ENCODE measurements at regions not wholly inside any gene's neighbourhood (a gene's known extent, or its start where the extent isn't known, plus 50 kb on each side); places are given as distances from the start of the nearest gene placed in this dataset.

DNA sequence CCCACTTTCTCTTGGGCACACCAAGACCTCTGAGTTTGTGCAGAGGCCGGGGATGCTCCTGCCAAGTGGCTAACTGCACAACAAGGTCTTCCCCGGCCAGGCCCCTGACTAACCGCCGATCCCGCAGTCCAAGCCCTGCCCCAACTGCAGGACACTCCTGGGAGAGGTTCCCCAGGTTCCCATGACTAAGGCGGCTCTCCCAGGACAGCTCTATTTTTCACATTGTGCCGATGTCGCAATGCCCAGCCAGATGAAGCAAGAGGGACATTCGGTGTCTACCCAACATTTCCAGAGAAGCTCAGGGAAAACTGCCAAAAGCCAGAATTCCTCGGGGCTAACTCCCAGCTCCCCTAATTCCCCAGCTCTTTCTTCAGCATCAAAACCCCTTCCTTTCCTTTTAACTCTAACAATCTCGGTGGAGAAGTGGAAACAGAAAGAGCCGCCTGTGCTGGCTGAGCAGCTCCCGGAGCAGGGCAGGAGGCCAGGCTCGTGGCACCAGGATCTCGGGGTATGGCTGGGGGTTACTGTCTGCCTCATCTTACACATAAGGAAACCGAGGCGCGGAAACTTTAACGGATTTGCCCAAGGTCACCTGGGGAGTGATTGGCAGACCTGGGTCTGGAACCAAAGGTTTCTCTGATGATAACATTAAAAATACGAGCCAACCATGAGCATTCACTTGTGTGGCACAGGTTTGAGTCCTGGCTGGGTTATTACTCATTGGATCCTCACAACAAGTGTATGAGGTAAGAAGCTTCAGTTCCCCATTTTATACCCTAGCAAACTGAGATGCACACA lies 318.2 kb downstream of the BCL11B start:
- DNase-seq (ENCODE audit: low read depth in 2 of 2): no peak

DNA sequence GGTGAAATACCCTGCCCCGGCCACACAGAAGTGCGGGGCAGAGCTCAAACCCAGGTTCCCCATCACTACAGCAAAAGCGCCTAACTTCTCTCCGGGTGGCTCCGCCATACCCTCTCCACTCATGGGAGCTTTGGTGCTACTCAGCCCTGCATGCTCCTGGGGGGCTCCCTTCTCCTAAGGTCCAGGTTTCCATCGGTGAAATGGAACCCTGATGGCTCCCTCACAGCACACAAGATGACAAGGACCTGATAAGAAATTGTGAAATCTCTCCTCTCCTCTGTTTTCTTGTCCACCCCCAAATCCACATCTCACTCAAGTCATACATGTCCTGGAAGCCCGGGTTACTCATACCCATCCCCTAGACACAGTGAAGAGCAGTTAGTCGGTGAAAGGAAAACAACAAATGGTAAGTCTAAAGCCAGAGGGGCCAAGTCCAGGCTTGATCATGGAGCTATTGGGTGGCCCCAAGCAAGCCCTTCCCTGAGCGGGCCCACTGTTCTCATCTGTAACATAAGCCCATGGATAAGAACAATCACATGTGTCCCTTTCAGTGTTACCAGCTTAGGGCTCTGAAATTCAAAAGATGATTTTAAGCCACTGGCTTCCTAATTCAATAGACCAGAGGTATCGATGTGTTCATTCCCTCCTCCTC lies 317.5 kb downstream of the BCL11B start:
- DNase-seq (ENCODE audit: low read depth in 2 of 2): no peak

DNA sequence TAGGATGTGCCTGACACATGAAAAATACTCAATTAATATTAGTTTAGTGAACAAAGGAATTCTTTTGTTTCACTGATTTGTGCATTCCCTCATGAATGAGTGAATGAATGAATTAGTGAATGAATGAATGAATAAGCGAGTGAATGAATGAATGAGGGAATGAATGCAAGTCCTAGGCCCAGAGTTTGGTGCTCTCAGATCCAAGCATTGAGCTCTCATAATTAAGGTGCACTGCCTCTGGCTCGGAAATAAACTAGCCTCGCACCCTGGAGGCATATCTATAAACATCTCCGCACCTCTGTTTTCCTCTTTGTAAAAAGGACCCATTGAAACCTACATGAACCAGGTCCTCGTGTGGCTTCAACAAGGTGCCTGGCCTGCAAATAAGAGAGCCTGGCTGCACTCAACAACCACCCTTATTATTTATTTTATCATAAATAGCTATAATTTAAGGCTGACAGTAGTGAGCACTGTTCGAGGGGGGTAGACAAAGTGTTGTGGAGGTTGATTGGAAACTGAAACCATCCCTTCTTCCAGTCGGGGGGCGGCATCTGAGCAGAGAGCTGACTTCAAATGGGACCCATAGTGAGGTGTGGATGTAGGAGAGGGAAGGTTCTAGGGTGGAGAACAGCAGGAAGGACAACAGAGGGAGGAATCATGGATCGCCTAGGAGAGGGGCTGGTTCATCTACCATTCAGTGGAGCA lies 316.8 kb downstream of the BCL11B start:
- DNase-seq (ENCODE audit: low read depth in 2 of 2): no peak

- DNase-seq (ENCODE audit: low read depth in 2 of 2): no peak
Measured at GRCh38 chr14:98955741-98956070, 316.3 kb downstream of the BCL11B start.

DNA sequence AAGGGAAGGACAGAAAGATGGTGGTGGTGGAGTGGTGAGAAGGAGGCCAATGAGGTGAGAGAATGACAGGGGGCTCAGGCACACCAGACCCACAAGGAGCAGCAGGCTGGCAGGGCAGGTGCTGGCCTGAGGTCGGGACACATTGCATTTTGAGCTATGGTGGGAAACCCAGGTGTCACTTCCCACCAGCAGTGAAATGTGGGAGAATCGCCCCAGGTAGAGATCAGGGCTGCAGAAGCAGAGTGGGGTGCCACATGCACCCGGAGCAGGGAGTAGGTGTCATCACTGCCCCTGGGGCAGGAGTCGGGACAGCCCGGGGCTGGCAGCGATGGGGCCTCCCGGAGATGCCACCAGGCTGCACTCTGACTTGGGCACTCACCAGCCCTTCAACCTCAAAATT lies 315.8 kb downstream of the BCL11B start:
- no peak for DNase-seq (ENCODE audit: low read depth in 2 of 2)

DNA sequence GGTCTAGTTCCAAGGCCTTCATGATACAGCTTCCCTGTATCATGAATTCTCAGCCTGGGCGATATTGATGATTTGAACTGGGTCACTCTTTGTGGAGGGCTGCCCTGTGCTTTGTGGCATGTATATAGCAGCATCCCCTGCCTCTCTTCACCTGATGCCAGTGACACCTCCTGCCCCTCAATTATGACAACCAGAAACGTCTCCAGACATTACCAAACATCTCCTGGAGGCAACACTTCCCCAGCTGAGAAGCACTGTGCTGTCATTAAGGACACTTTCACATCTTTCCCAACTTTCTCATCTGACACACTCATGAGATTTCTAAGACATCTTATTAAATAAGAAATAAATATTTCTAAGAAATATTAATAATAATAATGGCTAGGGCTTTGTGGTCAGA lies 315.3 kb downstream of the BCL11B start:
- no peak for DNase-seq (ENCODE audit: low read depth in 2 of 2)

- no peak for DNase-seq (ENCODE audit: low read depth in 2 of 2)
Measured at GRCh38 chr14:98957211-98958047, 314.6 kb downstream of the BCL11B start.

DNA sequence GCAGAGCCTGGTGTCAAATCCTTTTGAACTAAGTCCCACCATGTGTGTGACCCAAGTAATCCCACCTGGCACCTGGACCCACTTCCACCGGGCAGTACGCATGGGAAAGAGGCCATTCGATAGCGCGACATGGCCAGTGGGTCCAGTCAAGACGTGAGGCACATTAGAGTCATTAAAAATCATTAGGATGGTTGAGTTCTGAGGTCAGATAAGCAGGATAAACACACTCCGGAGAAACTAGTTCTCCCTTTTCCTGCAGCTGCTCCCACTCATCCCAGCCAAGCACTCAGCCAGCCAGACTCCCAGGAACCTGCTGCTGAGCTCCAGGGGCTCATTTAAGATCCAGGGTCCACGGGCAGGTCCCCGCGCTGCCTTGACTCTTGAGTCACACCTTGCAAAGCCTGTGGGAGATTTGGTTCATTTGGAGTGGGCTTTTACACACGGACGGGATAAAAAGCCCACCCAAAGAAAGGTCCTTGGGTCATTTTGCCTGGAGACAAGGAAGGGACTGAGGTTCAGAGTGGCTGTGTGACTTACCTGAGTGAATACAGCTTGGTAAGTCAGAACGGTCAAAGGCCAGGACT lies 313.9 kb downstream of the BCL11B start:
- no peak for DNase-seq (ENCODE audit: low read depth in 2 of 2)

GRCh38 chr14:98958632-98959031 lies 313.4 kb downstream of the BCL11B start:
- no peak for DNase-seq (ENCODE audit: low read depth in 2 of 2)

- DNase-seq (ENCODE audit: low read depth in 2 of 2): no peak
Measured at GRCh38 chr14:98959410-98959809, 312.6 kb downstream of the BCL11B start.

DNA sequence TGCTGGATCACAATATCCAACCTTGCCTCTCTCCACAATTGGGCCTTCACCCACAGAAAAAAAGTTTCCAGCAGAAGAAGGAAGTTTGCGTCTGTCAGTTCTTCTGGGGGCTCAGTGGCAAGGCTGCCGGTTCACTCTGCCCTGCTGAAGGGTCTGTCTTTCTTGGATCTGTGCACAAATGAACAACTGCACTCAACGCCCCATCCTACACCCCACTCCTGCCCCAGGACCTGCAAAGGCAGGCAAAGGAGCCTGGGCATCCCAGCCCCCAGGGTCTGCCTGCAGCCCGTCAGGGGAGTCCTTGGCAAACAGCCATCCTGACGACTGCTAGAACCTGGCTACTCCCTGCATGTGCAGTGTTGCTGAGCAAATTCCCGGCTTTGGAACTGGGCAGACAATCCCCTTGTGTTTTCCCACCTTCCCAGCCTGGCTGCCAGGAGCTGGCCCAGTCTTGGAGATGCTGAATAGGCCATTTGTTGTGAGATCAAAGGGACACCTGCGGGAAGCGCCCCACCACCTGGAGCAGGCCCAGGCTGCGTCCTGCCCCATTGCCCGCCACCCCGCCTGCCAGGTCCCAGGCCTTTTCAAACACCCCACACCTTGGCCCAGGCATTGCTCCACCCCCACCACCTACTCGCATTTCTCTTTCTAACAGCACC lies 311.9 kb downstream of the BCL11B start:
- DNase-seq (ENCODE audit: low read depth in 2 of 2): no peak

- DNase-seq (ENCODE audit: low read depth in 2 of 2): no peak
Measured at GRCh38 chr14:98960617-98961013, 311.4 kb downstream of the BCL11B start.

DNA sequence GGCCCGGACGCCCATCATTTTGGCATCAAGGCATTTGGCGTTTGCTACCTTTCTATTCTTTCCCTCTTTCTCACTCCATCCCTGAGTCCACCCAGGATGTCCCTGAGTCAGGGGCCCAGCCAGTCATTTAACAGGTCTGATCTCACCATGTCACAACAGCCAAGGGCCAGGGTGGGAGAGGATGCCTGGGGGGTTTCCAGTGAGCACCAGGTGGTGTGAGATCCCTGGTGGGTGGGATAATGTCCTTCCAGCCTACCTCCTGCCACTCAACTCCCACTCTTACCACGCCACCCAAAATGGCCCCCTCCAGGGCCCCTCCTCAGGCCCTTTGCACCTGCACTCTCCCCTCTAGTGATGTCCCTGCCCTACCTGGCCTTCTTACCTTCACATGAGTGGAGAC lies 310.8 kb downstream of the BCL11B start:
- DNase-seq (ENCODE audit: low read depth in 2 of 2): no peak

- no peak for DNase-seq (ENCODE audit: low read depth in 2 of 2)
Measured at GRCh38 chr14:98962118-98962517, 309.9 kb downstream of the BCL11B start.

DNA sequence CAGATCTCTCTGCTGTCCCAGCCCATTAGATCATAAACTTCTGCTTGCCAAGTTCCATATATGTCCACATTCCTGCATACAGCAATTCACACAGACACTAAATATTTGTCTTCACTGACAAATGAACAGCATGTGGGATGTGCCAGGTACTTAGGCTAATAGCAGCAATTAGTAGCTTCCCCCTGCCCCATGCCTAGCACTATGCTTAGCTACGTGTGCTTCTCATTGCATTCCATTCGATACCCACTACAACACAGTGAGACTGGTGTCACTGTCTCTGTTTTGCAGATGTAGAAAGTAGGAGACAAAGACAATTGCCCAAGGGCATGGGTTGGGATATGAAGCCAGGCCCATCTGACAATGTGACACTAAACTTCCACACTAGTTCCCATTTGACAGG lies 308.4 kb downstream of the BCL11B start:
- no peak for DNase-seq (ENCODE audit: low read depth in 2 of 2)

DNA sequence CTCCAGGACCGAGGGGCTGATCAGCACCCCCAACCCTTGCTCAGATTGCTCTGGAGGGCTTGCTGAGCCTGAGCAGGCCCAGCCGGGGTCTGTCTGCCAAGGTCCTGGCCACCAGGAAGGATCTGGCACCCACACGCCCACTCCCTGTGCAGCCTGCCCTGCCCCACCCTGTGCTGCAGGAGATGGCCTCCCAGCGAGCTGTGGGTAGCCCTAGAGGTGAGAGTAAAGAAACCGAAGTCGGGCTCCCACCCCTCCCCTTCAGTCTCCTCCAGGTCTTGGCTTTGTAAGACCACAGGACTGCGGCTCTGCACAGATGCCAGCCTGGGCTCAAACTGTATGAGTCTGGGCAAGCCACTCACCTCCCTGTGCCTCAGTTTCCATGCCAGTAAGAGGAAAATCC lies 307.8 kb downstream of the BCL11B start:
- no peak for DNase-seq (ENCODE audit: low read depth in 2 of 2)

DNA sequence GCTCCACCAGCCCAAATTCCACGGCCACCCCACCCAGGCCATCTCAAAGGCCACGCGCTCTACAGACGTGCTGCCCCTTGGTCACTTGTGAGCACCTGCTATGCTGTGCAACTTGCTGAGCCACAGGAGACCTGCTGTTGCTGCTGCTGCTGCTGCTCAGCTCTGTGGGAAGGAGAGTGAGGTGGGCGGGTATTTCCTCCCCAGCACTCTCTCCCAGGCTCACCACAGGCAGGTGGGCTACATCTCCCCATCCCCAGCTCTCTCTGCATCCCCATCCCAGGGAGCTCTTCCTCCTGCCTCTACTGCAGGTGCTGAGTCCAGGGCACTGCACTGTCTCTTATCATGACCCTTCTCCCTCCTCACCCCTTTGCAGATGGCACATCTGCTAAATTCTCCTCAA lies 306.9 kb downstream of the BCL11B start:
- no peak for DNase-seq (ENCODE audit: low read depth in 2 of 2)

DNA sequence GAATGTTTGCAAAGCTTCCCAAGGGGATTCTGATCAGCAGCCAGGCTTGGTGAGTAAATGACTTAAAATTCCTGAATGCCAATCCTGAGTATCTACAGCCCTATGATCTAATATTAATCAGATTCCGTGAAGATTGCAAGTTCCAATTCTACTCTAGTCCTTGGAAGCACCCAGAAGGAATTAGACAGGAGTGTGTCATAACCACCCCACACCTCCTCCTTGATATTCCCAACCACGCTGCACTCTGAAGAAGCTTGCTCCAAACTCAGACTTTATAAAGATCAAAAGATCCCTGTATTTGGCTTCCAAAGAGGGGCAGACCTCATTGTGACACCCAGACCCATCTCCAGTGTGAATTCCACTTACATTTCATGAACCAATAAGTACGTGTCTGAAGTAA lies 306.0 kb downstream of the BCL11B start:
- no peak for DNase-seq (ENCODE audit: low read depth in 2 of 2)

DNA sequence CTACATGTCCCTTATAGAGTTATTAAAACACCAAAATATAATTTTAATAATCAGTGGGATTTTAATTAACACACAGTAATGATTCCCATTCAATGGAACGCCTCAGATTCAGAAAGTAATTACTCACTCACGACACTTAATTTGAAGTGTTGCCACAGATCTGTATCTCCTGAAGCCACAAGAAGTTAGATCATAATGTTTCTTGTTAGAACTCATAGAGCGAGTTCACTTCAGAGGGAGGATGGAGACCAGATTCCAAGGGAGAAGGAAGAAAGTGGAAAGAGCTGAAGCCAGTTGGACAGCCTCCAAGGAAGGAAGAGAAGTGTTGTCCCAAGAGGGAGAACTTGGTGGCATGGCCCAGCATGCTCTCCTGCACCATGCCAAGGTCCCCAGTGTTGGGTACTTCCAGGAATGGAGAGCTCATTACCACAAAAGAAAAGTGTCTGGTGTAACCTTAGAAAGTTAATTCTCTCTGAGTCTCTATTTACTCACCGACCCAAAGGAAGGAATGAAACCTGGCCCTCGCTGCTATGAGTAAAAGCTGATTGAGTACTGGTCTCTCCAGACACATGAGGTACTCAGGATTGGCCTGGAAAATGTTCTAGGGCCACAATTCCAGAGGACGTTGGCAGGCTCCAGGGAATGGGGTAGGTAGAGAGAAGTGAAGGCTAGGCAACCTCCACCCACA lies 305.4 kb downstream of the BCL11B start:
- DNase-seq (ENCODE audit: low read depth in 2 of 2): no peak

DNA sequence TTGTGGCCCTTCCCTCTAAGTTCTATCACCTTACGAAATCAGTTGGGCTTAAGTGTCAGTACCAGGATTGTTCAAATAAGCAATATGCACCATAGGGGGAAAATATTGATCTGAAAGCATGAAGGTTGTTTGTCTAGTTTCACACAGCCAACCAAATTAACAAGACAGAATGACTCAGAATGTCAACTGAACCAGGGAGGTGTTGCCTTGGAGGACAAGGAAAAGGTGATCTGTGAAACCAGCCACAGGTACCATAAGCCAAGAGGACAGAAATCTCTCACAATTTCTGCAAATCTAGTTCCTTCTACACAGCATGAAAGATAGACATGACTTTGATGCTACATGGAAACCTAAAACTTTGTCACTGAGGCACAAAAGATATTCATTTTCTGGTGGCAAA lies 297.9 kb downstream of the BCL11B start:
- DNase-seq (ENCODE audit: low read depth in 2 of 2): no peak

DNA sequence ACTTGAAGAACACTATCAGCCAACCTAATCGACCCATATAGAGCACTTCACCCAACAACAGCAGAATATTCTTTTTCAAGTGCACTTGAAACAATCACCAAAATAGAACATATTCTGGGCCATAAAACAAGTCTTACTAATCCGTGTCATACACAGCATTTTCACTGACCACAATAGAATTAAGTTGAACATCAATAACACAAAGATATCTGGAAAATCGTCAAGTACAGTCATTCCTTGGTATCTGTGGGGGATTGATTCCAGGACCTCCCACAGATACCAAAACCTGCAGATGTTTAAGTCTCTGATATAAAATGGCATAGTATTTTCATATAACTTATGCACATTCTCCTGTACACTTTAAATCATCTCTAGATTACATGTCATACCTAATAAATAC lies 295.7 kb downstream of the BCL11B start:
- DNase-seq (ENCODE audit: low read depth in 2 of 2): no peak

All from activated CD4-positive, alpha-beta T cell treated with anti-CD3 and anti-CD28 coated beads for 24 hours (primary cell).